ENCODE measurements at regions not wholly inside any gene's neighbourhood (a gene's known extent, or its start where the extent isn't known, plus 50 kb on each side); places are given as distances from the start of the nearest gene placed in this dataset.

- ChIA-PET CTCF (no interaction called here), POLR2A (ENCODE audit: unreplicated experiment) (no interaction called here)
- intact Hi-C loops (cut with micrococcal nuclease), result no loop called here
- no peak for DNase-seq
- Histone ChIP-seq H3K9me2 (replicated peaks; ENCODE audit: low read length) (no peaks in the 10 kb centered on the region), H3K27ac (ENCODE audit: low read length) (no peak overlapping the region), H3K27me3 (ENCODE audit: low read length) (no peaks in the 10 kb centered on the region), H3F3A (ENCODE audit: low read length, unreplicated experiment) (no peaks in the 10 kb centered on the region), H3K9ac (ENCODE audit: low read length) (no peak overlapping the region), H3K79me2 (ENCODE audit: low read length) (no peaks in the 10 kb centered on the region), H3K36me3 (ENCODE audit: low read depth, low read length) (no peaks in the 10 kb centered on the region), H3K4me2 (ENCODE audit: low read length) (no peak overlapping the region), H3K4me3 (ENCODE audit: low read length) (no peak overlapping the region), H4K20me1 (ENCODE audit: low read length) (no peaks in the 10 kb centered on the region), H3K9me3 (ENCODE audit: low read length) (no peaks in the 10 kb centered on the region), H3K4me1 (ENCODE audit: insufficient read depth, low read length) (no peaks in the 10 kb centered on the region), H2AFZ (ENCODE audit: low read length) (no peak overlapping the region)
- TF ChIP-seq EZH2 (IDR thresholded peaks at IDR 0.05; ENCODE audit: low read length, unreplicated experiment) (no peak), CTCF (conservative IDR thresholded peaks at IDR 0.05; ENCODE audit: low read depth, low read length) (no peak), EZH2phosphoT487 (IDR thresholded peaks at IDR 0.05; ENCODE audit: borderline replicate concordance, low read length) (no peak)
- ATAC-seq, result no peak
- no TSS peak for BruUV-seq (replicated peaks)
Observed at GRCh38 chrX:98523521-98523920, 1639.8 kb downstream of the RPA4 start.

- BruUV-seq (replicated peaks), result no TSS peak
- POLR2A ChIA-PET (ENCODE audit: unreplicated experiment), result no interaction called here
- intact Hi-C loops (cut with micrococcal nuclease), result no loop called here
- Histone ChIP-seq H3K4me2 (ENCODE audit: low read length) (no peak overlapping the region), H3K27me3 (ENCODE audit: low read length) (no peaks in the 10 kb centered on the region), H3F3A (ENCODE audit: low read length, unreplicated experiment) (no peaks in the 10 kb centered on the region), H3K4me1 (ENCODE audit: insufficient read depth, low read length) (no peaks in the 10 kb centered on the region), H3K4me3 (ENCODE audit: low read length) (no peak overlapping the region), H3K9me3 (ENCODE audit: low read length) (no peaks in the 10 kb centered on the region), H2AFZ (ENCODE audit: low read length) (no peak overlapping the region), H3K9ac (ENCODE audit: low read length) (no peak overlapping the region), H3K79me2 (ENCODE audit: low read length) (no peaks in the 10 kb centered on the region), H4K20me1 (ENCODE audit: low read length) (no peaks in the 10 kb centered on the region), H3K36me3 (ENCODE audit: low read depth, low read length) (no peaks in the 10 kb centered on the region), H3K9me2 (replicated peaks; ENCODE audit: low read length) (no peaks in the 10 kb centered on the region), H3K27ac (ENCODE audit: low read length) (no peak overlapping the region)
- ATAC-seq (no peak), DNase-seq (no peak)
- CTCF ChIA-PET, result no interaction called here
- TF ChIP-seq EZH2phosphoT487 (IDR thresholded peaks at IDR 0.05; ENCODE audit: borderline replicate concordance, low read length) (no peak), CTCF (conservative IDR thresholded peaks at IDR 0.05; ENCODE audit: low read depth, low read length) (no peak), EZH2 (IDR thresholded peaks at IDR 0.05; ENCODE audit: low read length, unreplicated experiment) (no peak)
Observed at GRCh38 chrX:98548519-98548918, 1664.8 kb downstream of the RPA4 start.

- CTCF ChIA-PET, result no interaction called here
- TF ChIP-seq CTCF (conservative IDR thresholded peaks at IDR 0.05; ENCODE audit: low read depth, low read length) (no peak), EZH2phosphoT487 (IDR thresholded peaks at IDR 0.05; ENCODE audit: borderline replicate concordance, low read length) (no peak), EZH2 (IDR thresholded peaks at IDR 0.05; ENCODE audit: low read length, unreplicated experiment) (no peak)
Observed at GRCh38 chrX:98568795-98569194, 1685.1 kb downstream of the RPA4 start.

More at GRCh38 chrX:98568795-98569194, 1685.1 kb downstream of the RPA4 start:
- Histone ChIP-seq H3K27me3 (ENCODE audit: low read length) (no peaks in the 10 kb centered on the region), H3K9me2 (replicated peaks; ENCODE audit: low read length) (no peaks in the 10 kb centered on the region), H3K36me3 (ENCODE audit: low read depth, low read length) (no peaks in the 10 kb centered on the region), H3K27ac (ENCODE audit: low read length) (no peak overlapping the region), H3F3A (ENCODE audit: low read length, unreplicated experiment) (no peaks in the 10 kb centered on the region), H2AFZ (ENCODE audit: low read length) (no peak overlapping the region), H3K4me2 (ENCODE audit: low read length) (no peak overlapping the region), H3K9ac (ENCODE audit: low read length) (no peak overlapping the region), H4K20me1 (ENCODE audit: low read length) (no peaks in the 10 kb centered on the region), H3K4me3 (ENCODE audit: low read length) (no peak overlapping the region), H3K9me3 (ENCODE audit: low read length) (no peaks in the 10 kb centered on the region), H3K4me1 (ENCODE audit: insufficient read depth, low read length) (no peaks in the 10 kb centered on the region), H3K79me2 (ENCODE audit: low read length) (no peaks in the 10 kb centered on the region)
- DNase-seq (no peak), ATAC-seq (no peak)
- POLR2A ChIA-PET (ENCODE audit: unreplicated experiment), result no interaction called here
- no TSS peak for BruUV-seq (replicated peaks)
- intact Hi-C loops (cut with micrococcal nuclease), result no loop called here
